ENCODE measurements at regions not wholly inside any gene's neighbourhood (a gene's known extent, or its start where the extent isn't known, plus 50 kb on each side); places are given as distances from the start of the nearest gene placed in this dataset.

DNA sequence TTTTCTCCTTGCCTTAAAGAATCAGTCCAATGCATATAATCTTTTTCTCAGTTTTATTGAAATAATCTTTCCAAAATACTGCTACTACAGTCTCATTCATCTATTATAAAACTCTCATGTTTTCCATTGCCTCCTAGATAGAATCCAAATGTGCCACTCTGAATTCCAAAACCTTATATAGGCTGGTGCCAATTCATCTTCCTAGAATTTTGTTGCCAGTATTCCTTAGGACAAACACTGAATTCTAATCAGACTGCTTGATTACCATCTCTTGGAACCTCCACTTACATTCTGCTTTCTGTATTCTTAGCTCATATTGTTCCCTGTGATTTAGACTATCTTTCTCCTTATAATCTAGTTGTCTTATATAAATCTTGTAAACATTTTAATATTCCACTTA is 427.6 kb upstream of the DCC start:
- DNase-seq (ENCODE audit: low spot score) = no peak

DNA sequence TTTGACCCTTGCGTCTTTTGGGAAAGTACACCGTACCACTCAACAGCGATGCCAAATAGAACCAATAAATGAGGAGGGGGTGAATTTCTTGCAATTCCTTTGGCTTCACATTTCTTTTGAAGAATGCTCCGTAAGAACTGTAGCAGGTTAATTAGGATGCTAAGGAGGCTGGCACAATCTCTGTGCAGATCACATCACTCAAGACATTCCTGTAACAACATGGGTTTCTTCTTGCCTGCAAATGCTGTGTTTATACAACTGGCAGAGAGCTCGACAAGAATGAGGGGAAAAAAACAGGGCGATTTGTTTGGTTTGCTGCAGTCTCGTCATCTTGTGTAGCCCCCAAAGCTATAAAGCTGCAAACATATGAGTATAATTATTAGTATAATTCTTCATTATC is 424.8 kb upstream of the DCC start:
- no peak for DNase-seq (ENCODE audit: low spot score)

DNA sequence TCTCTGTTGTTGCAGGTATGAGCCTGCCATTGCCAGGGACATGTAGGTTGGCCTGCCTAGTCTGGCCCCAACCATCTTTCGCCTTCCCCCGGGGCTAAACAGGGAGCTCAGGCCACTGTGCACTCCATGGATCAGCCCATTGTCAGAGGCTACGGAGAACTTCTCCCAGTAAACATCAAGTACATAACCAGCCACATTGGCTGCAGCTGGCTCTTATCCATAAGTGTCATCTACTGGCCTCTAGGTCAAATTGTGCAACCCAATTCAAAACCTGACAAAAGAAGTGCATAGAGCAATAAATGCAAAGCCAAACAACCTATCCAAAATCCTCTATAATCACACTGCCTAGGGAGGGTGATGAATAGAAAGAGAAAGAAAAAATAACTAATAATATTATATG is 418.1 kb upstream of the DCC start:
- no peak for DNase-seq (ENCODE audit: low spot score)

DNA sequence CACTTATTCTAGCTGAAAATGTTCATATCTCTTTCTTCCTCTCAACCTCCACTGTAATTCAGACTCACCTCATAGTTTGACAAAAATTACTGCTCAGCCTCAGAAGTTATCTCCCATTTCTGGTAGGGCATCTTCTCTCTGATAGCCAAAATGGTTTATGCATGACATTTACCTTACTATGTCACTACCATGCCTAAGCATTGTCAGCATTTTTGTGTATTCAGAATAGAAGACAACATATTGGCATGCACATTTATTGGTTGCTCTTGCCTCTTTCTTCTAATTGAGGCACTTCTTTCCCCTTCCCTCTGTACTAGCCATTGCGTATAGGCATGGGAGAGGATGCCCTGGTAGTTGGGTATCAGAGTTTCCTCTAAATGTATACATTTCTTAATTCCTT is 406.1 kb upstream of the DCC start:
- no peak for DNase-seq (ENCODE audit: low spot score)

DNA sequence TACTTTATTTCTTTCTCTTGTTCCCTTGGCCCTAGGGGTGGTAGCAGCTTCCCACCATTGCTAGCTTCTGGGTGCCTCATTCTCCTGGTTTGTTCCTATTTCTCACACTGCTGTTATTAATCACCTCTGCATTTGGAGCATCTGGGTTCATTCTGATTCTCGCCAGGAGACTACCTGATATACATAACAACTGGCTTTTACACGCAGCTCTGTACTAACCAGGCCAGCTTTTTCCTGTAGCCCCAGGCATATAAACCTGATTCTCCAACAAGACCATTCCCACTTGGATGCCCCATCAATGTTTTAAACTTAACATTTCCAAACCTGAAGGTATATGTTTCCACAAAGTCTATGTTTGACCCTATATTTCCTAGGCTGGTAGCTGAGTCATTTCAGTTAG is 403.9 kb upstream of the DCC start:
- DNase-seq (ENCODE audit: low spot score) = no peak

DNA sequence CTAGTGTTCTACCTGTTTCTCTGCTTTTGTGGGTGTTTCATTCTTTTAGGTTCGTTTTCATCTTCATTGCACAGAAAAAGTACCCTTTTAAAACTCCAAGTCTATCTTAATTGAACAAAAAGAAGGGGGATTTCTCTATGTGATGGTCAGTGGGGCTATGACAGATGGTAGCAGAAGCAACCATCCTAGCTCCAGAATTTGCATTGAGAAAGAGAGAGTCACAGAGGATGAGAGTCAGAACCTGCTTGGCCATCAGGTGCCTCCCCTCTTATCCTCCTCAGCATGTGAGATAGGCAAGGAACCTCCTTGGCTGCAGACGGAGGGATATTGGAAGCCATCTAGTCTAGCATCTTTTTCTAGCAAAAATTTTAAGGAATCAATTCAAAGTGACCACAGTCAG is 398.0 kb upstream of the DCC start:
- no peak for DNase-seq (ENCODE audit: low spot score)

DNA sequence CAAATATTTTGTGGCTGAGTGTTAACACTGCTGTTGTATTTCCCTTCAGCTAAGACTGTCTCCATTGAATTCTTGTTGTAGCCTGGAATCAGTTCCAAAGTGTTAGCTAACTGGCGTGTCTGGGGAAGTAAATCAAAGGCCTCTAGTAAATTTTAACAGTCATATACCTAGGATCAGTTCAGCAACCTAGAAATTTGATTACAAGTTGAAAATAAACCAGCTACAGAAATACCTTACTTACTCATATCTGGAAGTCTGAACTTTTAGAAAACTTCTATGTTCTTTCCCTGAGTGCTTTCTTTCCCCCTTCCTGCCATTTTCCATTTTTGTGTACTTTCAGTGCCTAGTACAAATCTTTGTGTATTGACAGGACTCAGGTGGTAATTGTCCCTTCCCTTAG is 396.7 kb upstream of the DCC start:
- no peak for DNase-seq (ENCODE audit: low spot score)

DNA sequence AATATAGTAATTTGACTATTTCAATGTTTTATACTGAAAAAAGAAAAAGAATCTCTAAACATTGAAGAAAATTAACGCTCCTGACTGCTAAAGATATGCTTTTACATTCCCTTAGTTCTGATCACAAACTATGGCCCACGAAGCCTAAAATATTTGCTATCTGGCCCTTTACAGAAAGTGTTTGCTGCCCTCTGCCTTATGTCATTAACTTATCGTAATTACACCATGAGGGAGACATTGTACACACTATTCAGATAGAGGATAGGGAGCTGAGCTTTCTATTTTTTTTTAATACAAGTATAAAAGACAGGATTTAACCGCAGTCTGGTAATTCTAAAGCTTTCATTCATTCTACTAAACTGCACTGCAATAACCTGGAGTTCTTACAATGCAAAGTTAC is 393.1 kb upstream of the DCC start:
- no peak for DNase-seq (ENCODE audit: low spot score)

DNA sequence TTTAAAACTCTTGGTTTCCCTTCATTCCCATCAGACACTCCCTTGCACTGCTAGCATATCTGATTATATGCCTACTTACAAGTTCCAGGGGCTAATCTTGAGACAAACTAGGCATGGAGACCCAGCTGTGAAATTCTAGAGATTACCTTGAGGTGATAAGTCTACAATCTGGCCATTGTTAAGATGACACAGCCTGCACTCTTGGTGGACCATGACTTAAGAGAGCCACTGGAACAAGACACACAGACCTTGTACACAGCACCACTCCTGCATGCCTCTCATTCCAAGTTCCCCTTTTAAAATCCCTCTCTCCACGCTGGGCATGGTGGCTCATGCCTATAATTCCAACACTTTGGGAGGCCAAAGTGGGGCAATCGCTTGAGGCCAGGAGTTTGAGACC is 387.2 kb upstream of the DCC start:
- no peak for DNase-seq (ENCODE audit: low spot score)

DNA sequence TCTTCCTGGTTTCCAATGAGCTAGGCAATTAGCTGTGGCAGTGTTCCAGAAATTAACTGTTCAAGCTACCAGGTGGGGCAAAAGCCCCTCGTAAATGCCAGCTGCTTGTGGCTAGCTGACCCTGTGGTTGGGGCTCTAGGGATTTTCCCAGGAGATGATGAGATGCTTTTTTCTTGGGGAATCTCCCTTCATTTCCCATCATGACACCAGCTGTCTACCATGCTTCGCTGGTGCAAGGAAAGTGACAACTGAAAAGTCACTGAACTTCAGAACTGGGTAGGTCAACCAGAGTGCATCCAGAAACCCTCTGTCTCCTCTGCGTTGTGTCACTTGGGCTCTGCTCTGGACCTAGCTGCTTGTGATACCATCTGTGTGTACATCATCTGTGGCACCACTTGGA is 386.5 kb upstream of the DCC start:
- no peak for DNase-seq (ENCODE audit: low spot score)

DNA sequence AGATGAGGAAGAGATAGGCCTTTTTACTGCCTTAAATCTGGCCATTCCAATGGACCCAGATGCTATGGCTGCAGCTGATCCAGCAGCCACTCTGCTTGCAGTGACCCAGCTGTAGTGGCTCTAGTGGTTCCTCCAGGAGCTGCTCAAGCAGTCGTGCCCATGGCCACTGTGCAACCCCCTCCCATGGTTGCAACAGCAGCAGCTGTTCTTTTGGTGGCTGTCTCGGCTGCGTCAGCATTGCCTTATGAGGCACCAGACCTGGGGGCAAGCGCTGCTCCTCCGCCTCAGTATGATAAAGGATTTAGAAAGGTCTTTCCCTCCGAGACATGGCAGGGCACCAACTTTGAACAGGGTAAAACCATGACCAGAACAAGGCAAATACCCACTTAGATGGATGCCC is 384.9 kb upstream of the DCC start:
- DNase-seq (ENCODE audit: low spot score) = no peak

DNA sequence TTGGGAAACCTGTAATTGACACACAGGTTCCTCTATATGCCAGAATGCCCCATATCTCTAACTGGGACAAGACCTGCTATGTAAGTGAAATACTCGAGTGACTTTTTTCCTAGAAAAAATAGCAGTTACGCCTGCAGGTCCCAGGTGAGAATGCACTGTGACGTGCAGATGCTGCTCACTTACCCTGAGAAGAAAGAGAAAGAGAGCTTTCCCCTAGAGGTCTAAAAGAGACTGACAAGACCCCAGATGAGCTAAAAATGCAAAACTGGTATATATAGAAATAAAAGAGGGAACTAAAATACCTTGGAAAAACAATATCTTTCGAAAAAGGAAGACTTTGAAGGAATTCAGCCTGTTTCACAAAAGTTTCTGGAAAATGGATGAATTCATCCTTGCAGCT is 383.0 kb upstream of the DCC start:
- no peak for DNase-seq (ENCODE audit: low spot score)

DNA sequence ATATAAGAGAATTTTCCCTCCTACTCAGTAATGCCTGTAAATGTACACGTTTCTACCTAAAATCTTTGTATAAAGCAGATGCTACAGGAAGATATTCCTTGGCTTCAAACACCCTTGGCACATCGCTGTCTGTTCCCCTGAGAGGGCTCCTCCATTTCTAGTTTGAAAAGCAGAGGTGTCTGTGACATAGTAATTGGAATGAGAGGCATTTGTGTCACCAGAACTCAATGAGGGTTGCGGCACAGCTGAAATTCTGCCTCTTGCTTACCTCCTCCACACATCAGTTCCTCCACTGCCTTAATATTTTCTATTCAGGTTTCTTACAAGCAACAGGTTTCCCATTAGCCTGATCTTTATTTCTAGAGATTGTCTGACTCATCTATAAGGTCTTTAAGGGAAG is 359.9 kb upstream of the DCC start:
- DNase-seq (ENCODE audit: low spot score) = no peak

DNA sequence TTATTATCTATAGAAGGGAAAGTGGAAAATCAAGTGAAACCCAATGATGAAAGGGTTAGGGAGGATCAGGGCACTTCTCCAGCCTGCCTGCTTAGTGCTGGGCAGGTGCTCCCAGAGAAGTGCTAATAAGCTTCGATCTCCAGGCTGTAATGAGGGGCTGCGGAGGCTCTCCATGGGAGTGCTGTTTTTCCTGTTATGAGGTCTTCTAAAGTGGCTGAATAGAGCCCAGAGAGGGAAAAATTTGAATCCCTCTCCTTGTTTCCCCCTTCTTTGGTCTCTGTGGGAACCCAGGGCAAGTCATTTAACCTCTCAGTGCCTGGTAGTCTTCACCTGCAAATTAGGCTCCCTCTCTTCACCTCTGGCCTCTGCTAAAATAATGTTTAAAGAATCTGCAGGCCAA is 351.7 kb upstream of the DCC start:
- DNase-seq (ENCODE audit: low spot score) = no peak

DNA sequence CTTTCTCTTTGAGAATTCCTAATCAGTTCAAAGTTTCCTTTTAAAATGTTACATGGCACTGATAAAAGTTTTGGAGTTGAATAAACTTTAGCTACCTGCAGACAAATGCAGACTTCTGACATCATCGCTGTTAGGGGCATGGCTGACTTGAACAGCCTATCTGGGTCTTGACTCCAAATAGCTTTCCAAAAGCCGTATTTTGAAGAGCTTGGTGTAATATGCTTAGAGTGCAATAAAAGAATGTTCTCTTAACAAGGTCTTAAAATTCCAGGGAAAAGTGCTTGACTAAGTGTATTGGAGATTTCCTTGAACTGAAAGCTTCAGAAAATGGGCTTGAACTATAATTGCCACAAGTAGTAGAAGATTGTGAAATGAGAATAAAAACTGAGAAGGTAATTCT is 342.9 kb upstream of the DCC start:
- DNase-seq (ENCODE audit: low spot score) = no peak

DNA sequence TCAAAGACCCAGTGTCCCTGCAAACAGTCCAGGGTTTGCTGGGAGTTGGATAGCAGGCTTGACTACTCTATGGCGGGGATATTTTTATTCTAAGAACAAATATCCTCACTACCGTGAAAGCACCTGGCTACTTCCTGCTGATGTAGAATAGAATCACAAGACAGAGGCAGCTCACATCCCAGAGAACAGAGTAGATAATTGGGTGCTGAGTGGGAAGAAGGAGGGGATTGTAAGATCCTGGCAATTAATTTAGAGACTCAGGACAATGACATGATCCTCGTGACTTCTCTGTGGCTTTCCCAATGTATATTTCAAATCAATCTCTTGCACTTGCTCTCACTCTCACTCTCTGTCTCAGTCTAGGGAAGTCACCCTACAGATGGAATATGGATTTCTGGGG is 341.9 kb upstream of the DCC start:
- no peak for DNase-seq (ENCODE audit: low spot score)

DNA sequence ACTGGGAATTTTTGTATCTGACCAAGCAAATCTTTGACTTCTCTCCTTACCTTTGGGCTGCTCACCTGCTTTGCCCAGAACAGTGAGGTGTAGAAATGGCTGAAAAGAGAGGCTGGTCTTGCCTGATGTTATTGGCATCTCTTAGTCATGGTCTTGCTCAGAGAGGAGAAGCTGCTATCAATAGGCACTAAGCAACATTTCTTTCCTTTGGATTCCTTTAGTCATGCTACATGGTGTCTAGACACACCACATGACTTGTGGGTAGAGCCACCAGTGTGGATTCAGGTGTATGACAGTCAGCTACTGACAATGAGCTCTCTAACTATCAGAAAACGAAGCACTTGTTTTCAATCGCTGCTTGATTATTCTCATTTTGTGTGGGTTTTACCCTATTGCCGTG is 341.3 kb upstream of the DCC start:
- DNase-seq (ENCODE audit: low spot score) = no peak

DNA sequence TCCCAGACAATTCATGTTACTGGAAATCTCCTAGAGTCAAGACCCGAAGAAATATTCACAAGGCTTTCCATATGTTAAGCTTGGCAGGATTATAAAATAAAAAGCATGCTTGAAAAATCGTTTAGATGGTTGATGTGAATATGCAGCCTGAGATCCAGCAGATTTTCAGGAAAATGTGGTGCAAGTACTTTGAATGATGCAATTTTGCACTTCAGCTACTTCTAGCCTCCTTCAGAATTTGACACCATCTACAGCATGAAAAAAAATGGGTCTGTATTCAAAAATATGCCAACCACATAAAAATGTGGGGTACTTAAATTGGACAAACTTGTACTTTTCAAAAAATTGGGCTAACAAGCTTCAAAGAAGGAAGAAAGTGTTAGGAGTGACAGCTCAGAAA is 340.6 kb upstream of the DCC start:
- no peak for DNase-seq (ENCODE audit: low spot score)

DNA sequence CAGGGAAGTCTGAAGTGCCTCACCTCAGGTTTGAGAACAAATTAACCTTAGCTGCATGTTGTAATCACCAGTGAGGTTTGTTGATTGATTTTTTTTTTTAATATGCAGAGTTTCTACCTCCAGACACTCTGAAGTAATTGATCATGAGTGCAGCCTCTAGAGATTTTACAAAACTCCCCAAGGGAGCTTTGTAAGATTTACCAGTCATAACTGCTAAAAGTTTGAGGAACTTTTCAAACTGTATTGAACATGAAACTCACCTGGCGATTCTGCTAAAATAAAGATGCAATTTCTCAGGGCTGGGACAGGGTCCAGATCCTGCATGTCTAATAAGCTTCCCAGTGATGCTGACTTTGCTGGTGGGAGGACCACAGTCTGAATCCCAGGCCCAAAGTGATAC is 339.6 kb upstream of the DCC start:
- DNase-seq (ENCODE audit: low spot score) = no peak

DNA sequence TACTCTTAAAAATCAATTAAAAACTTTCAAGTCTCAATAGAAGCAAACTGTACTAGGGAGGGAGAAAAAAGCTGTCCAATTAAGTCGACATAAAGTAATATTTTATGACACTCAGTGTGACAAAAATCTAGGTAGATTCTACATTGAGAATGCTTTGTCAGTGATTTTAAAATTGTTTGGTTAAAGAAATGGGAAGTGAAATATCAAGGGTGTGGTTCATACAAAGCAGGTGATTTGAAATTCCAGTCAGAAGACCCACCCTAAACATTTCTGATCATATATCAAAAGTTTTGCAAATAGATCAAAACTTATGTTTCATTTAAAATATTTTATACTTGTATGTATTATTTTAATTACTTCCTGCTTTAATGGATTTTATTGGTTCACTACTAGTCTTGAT is 338.9 kb upstream of the DCC start:
- DNase-seq (ENCODE audit: low spot score) = no peak

DNA sequence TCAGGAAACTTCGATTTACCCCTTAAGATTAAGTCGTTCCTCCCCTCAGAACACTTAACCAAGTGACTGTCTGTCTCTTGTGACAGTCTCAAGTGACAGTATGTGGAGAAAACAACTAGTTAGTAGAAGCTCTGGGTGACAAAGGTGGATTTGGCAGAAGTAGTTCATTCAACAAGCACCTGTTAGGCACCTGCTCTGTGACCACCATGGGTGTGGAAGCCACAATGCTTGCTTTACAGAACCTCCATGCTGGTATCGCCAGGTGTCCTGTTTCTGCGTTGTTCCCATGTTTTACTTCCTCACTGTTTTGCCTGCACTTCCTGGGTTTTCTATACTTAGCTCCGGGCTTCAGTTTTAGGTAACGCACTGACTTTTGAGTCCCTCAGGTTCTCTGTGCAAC is 337.4 kb upstream of the DCC start:
- no peak for DNase-seq (ENCODE audit: low spot score)

DNA sequence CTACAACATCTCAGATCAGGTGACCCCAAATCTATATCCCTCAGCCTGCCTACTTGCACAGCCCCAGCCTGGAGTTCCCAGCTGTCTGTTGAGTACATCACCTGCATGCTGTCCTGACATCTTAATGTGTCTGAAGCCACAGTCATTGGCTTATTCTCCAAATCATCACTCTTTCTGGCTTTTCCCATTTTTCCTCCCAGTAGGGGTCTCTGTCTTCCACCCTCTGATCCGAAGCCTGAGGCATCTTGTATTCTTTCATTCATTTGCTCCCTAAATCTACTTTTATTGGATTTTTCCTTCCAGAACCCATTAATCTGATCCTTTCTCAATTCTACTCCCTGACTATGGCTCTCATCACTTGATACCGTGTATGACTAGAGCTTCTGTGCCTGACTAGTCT is 332.9 kb upstream of the DCC start:
- no peak for DNase-seq (ENCODE audit: low spot score)

DNA sequence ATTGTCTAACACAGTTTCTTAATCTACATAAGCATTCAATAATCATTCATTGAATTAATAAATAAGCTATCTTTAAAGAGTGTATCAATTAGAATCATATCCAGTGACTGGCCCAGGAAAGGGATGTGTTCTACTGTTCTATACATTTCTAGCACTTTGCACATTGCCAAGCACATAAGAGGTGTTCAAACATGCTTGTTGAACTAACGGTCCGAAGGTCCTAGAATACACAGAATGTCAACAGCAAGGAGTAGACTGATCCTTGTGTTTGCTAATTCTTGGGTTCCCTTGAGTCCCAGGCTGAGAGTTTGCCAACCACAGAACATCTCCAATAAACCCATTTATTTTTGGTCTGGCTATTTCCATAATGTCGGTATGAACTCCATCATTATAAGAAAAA is 331.7 kb upstream of the DCC start:
- no peak for DNase-seq (ENCODE audit: low spot score)

DNA sequence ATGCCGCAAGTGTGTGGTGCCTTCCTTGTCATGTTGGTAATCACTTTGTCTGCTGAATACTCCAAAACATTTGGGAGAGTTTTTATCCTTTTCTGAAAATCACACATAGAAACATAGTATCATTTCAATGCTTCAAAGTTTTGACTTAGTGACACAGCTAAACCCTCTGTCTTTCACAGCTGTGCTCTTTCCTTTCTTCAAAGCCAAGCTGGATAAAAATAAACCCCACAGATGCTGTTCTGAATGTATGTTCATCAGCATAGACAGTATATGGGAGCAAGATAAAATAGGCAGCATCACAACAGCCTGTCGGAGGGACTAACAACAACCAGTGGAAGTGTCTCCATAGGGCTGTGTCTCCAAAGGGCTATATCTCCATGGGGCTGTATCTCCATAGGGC is 331.3 kb upstream of the DCC start:
- DNase-seq (ENCODE audit: low spot score) = no peak

DNA sequence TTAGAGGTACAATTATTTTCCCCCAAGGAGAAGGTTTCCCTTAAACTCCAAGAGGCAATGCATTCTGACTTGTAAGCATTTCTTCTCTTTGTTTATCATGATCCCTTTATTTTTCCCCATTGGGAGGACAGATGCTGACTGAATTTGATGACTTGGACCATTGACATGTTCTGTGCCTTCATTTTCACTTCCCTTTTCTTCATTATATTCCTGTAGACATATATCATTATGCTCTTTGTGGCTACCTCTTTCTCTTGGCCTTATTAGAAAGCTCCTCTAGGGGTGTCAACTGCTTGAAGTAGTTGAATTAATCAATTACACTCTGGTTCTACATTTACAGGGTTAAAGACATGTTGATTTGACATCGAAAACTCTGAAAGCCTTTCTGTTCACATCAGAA is 330.0 kb upstream of the DCC start:
- no peak for DNase-seq (ENCODE audit: low spot score)
